ENCODE measurements at regions not wholly inside any gene's neighbourhood (a gene's known extent, or its start where the extent isn't known, plus 50 kb on each side); places are given as distances from the start of the nearest gene placed in this dataset.

- no peak for DNase-seq
These were observed 64.9 kb upstream of the SALL4 start for GRCh38 chr20:51867251-51867650.

GRCh38 chr20:51864967-51865366 lies 62.6 kb upstream of the SALL4 start:
- DNase-seq = no peak

- DNase-seq = no peak
These were observed 60.5 kb upstream of the SALL4 start for GRCh38 chr20:51862796-51863195.

GRCh38 chr20:51861726-51862466 lies 59.6 kb upstream of the SALL4 start:
- DNase-seq = no peak

GRCh38 chr20:51860111-51860882 lies 58.0 kb upstream of the SALL4 start:
- no peak for DNase-seq

- no peak for DNase-seq
These were observed 54.1 kb upstream of the SALL4 start for GRCh38 chr20:51856432-51856831.

GRCh38 chr20:51854921-51855320 lies 52.6 kb upstream of the SALL4 start:
- no peak for DNase-seq

Data from NCI-H1417 (cell line).